Mesenchymal stem cell (in vitro differentiated cells and primary cell): ENCODE measurements at regions not wholly inside any gene's neighbourhood (a gene's known extent, or its start where the extent isn't known, plus 50 kb on each side); places are given as distances from the start of the nearest gene placed in this dataset.

Source experiments
- DNase-seq: peaks from one replicate; pipeline ENCODE4 v3.0.0-alpha.2; 2013
- H2AFZ ChIP-seq: one replicate; pipeline ENCODE4 v1.6.1; 2013; ENCODE audit warnings: low read depth, mild to moderate bottlenecking, control low read depth, inconsistent platforms, low read length, moderate library complexity
- H2AK5ac ChIP-seq: 2 replicates; pipeline ENCODE4 v1.6.1; 2013; ENCODE audit warnings: low read length, moderate library complexity, mild to moderate bottlenecking, inconsistent platforms; ENCODE audit not compliant: severe bottlenecking
- H2BK120ac ChIP-seq: one replicate; pipeline ENCODE4 v1.6.1; 2013; ENCODE audit warnings: low read depth, mild to moderate bottlenecking, inconsistent platforms, low read length, moderate library complexity
- H2BK12ac ChIP-seq, 2 experiments: one replicate each; pipeline ENCODE4 v1.6.1; 2013; ENCODE audit warnings: inconsistent platforms in 2 of 2, low read length in 2 of 2, mild to moderate bottlenecking in 2 of 2, moderate library complexity in 2 of 2, control low read depth in 1 of 2
- H2BK15ac ChIP-seq: one replicate; pipeline ENCODE4 v1.6.1; 2013; ENCODE audit warnings: mild to moderate bottlenecking, low read depth, inconsistent platforms; ENCODE audit not compliant: poor library complexity, severe bottlenecking
- H2BK5ac ChIP-seq: 2 replicates; pipeline ENCODE4 v1.6.1; 2013; ENCODE audit warnings: low read depth, mild to moderate bottlenecking, low read length, control low read depth, inconsistent platforms; ENCODE audit not compliant: poor library complexity, severe bottlenecking
- H3K14ac ChIP-seq, 2 experiments: one replicate each; pipeline ENCODE4 v1.6.1; 2013; ENCODE audit warnings: inconsistent platforms in 2 of 2, low read length in 2 of 2, control low read depth in 1 of 2, mild to moderate bottlenecking in 1 of 2, moderate library complexity in 1 of 2
- H3K18ac ChIP-seq, 2 experiments: one replicate each; pipeline ENCODE4 v1.6.1; 2013; ENCODE audit warnings: inconsistent platforms in 2 of 2, low read length in 2 of 2, control low read depth in 1 of 2, low read depth in 1 of 2, mild to moderate bottlenecking in 1 of 2
- H3K23ac ChIP-seq, 2 experiments: one replicate each; pipeline ENCODE4 v1.6.1; 2013; ENCODE audit warnings: inconsistent platforms in 2 of 2, low read length in 2 of 2, mild to moderate bottlenecking in 2 of 2, moderate library complexity in 2 of 2, control low read depth in 1 of 2
- H3K27ac ChIP-seq: 2 replicates; pipeline ENCODE4 v1.5.1; 2013; ENCODE audit warnings: mild to moderate bottlenecking, moderate library complexity, low read length, control low read depth, inconsistent platforms; ENCODE audit not compliant: poor library complexity, severe bottlenecking
- H3K27me3 ChIP-seq, 2 experiments: 2 replicates each; pipeline versions ENCODE4 v1.6.1 to v1.7.0; 2013; ENCODE audit warnings: low read length in 2 of 2, mild to moderate bottlenecking in 2 of 2, moderate library complexity in 2 of 2, control low read depth in 1 of 2, inconsistent platforms in 1 of 2; ENCODE audit not compliant: control insufficient read depth in 1 of 2, insufficient read depth in 1 of 2
- H3K36me3 ChIP-seq, 2 experiments: 2 replicates each; pipeline versions ENCODE4 v1.6.1 to v1.7.0; 2013; ENCODE audit warnings: low read length in 2 of 2, control low read depth in 1 of 2, inconsistent platforms in 1 of 2, low read depth in 1 of 2, mild to moderate bottlenecking in 1 of 2; ENCODE audit not compliant: insufficient read depth in 2 of 2, control insufficient read depth in 1 of 2
- H3K4ac ChIP-seq, 2 experiments: one replicate each; pipeline ENCODE4 v1.6.1; 2013; ENCODE audit warnings: inconsistent platforms in 2 of 2, low read length in 2 of 2, mild to moderate bottlenecking in 2 of 2, moderate library complexity in 2 of 2, control low read depth in 1 of 2, low read depth in 1 of 2
- H3K4me1 ChIP-seq: 2 replicates; pipeline ENCODE4 v1.6.1; 2013; ENCODE audit warnings: low read depth, low read length, control low read depth; ENCODE audit not compliant: control insufficient read depth, insufficient read depth
- H3K4me2 ChIP-seq: 2 replicates; pipeline ENCODE4 v1.6.1; 2013; ENCODE audit warnings: low read length, mild to moderate bottlenecking, inconsistent platforms; ENCODE audit not compliant: poor library complexity, severe bottlenecking
- H3K4me3 ChIP-seq, 2 experiments: 2 replicates each; pipeline versions ENCODE4 v1.5.1 to v1.7.0; 2013; ENCODE audit warnings: low read length in 2 of 2, mild to moderate bottlenecking in 2 of 2, control low read depth in 1 of 2, low read depth in 1 of 2; ENCODE audit not compliant: insufficient read depth in 1 of 2
- H3K79me1 ChIP-seq: replicated peaks from 2 replicates; pipeline ENCODE4 v1.6.1; 2013; ENCODE audit warnings: mild to moderate bottlenecking, control low read depth, low read length, inconsistent platforms; ENCODE audit not compliant: poor library complexity, severe bottlenecking
- H3K9ac ChIP-seq: 2 replicates; pipeline ENCODE4 v1.7.0; 2013; ENCODE audit warnings: mild to moderate bottlenecking, low read length, moderate library complexity
- H3K9me3 ChIP-seq: 2 replicates; pipeline ENCODE4 v1.7.0; 2013; ENCODE audit warnings: mild to moderate bottlenecking, low read length; ENCODE audit not compliant: control insufficient read depth
- H4K8ac ChIP-seq: one replicate; pipeline ENCODE4 v1.6.1; 2013; ENCODE audit warnings: inconsistent platforms, mild to moderate bottlenecking, low read length, moderate library complexity
- H4K91ac ChIP-seq: one replicate; pipeline ENCODE4 v1.6.1; 2013; ENCODE audit warnings: mild to moderate bottlenecking, low read length, inconsistent platforms
- WGBS: methylation state at CpG from one replicate; pipeline ENCODE4 v1.1.7; 2013; ENCODE audit warnings: mixed read lengths; 5-methylcytosine and 5-hydroxymethylcytosine counted together

GRCh38 chr3:177321819-177322218 lies 124.5 kb upstream of the TBL1XR1 start:
- Histone ChIP-seq H3K9me3 (no peaks in the 10 kb centered on the region), H2AFZ (no peak overlapping the region), H3K27me3 (no peaks in the 10 kb centered on the region), H2BK12ac (no peak overlapping the region), H3K18ac (no peak overlapping the region), H4K91ac (no peak overlapping the region), H3K4me2 (no peak overlapping the region), H3K79me1 (no peaks in the 10 kb centered on the region), H3K4me1 (no peaks in the 10 kb centered on the region), H4K8ac (no peak overlapping the region), H2BK5ac (no peak overlapping the region), H3K4ac (no peak overlapping the region), H2BK120ac (no peak overlapping the region), H2AK5ac (no peak overlapping the region), H3K9ac (no peak overlapping the region), H3K27ac (no peak overlapping the region), H2BK15ac (no peak overlapping the region), H3K4me3 (no peak overlapping the region), H3K36me3 (no peaks in the 10 kb centered on the region), H3K14ac (no peak overlapping the region), H3K23ac (no peak overlapping the region)
- DNase-seq = no peak
- WGBS = 89% methylated on average over 1 of the region's 6 CpGs

- no peak for DNase-seq
- H3K4me3 ChIP-seq = no peak overlapping the region
- no peak overlapping the region for H4K8ac ChIP-seq
- no peak overlapping the region for H3K9ac ChIP-seq
- H3K36me3 ChIP-seq = no peaks in the 10 kb centered on the region
- no peak overlapping the region for H3K4me2 ChIP-seq
- no peak overlapping the region for H2BK5ac ChIP-seq
- H3K27me3 ChIP-seq = no peaks in the 10 kb centered on the region
- H3K23ac ChIP-seq = no peak overlapping the region
- H3K18ac ChIP-seq = no peak overlapping the region
- H2BK120ac ChIP-seq = no peak overlapping the region
- H2AK5ac ChIP-seq = no peak overlapping the region
- H3K79me1 ChIP-seq = no peaks in the 10 kb centered on the region
- no peaks in the 10 kb centered on the region for H3K4me1 ChIP-seq
- H3K27ac ChIP-seq = no peak overlapping the region
- H3K4ac ChIP-seq = no peak overlapping the region
- no peak overlapping the region for H2BK15ac ChIP-seq
- H2BK12ac ChIP-seq = no peak overlapping the region
- H3K14ac ChIP-seq = no peak overlapping the region
- WGBS = 97% methylated on average over 8 of the region's 10 CpGs
- no peak overlapping the region for H4K91ac ChIP-seq
- H2AFZ ChIP-seq = no peak overlapping the region
- H3K9me3 ChIP-seq = no peaks in the 10 kb centered on the region
Measured at GRCh38 chr3:177322881-177323280, 125.6 kb upstream of the TBL1XR1 start.

GRCh38 chr3:177329854-177330253 lies 132.6 kb upstream of the TBL1XR1 start:
- H3K4me2 ChIP-seq = no peak overlapping the region
- no peak overlapping the region for H4K91ac ChIP-seq
- no peak overlapping the region for H4K8ac ChIP-seq
- no peaks in the 10 kb centered on the region for H3K36me3 ChIP-seq
- no peak overlapping the region for H3K14ac ChIP-seq
- no peak overlapping the region for H3K27ac ChIP-seq
- no peaks in the 10 kb centered on the region for H3K4me1 ChIP-seq
- no peaks in the 10 kb centered on the region for H3K9me3 ChIP-seq
- no peak overlapping the region for H2BK15ac ChIP-seq
- H3K23ac ChIP-seq = no peak overlapping the region
- H2BK5ac ChIP-seq = no peak overlapping the region
- H2AK5ac ChIP-seq = no peak overlapping the region
- no peaks in the 10 kb centered on the region for H3K79me1 ChIP-seq
- H2AFZ ChIP-seq = no peak overlapping the region
- H3K9ac ChIP-seq = no peak overlapping the region
- no peak overlapping the region for H3K4me3 ChIP-seq
- no peak overlapping the region for H2BK12ac ChIP-seq
- no peak overlapping the region for H2BK120ac ChIP-seq
- no peaks in the 10 kb centered on the region for H3K27me3 ChIP-seq
- DNase-seq = no peak
- no peak overlapping the region for H3K4ac ChIP-seq
- no peak overlapping the region for H3K18ac ChIP-seq
- 96% methylated on average over 3 of the region's 3 CpGs for WGBS

- Histone ChIP-seq H3K4me2 (no peak overlapping the region), H3K18ac (no peak overlapping the region), H4K8ac (no peak overlapping the region)
Measured at GRCh38 chr3:177330779-177331178, 133.5 kb upstream of the TBL1XR1 start.

More at GRCh38 chr3:177330779-177331178, 133.5 kb upstream of the TBL1XR1 start:
- no peak overlapping the region for H2BK120ac ChIP-seq
- H2BK12ac ChIP-seq = no peak overlapping the region
- H3K79me1 ChIP-seq = no peaks in the 10 kb centered on the region
- H3K36me3 ChIP-seq = no peaks in the 10 kb centered on the region
- H3K9me3 ChIP-seq = no peaks in the 10 kb centered on the region
- H2BK15ac ChIP-seq = no peak overlapping the region
- peak overlapping the region; percentile 37 for H3K9ac ChIP-seq
- no peak overlapping the region for H2AFZ ChIP-seq
- H2AK5ac ChIP-seq = no peak overlapping the region
- no peak overlapping the region for H3K23ac ChIP-seq
- H3K14ac ChIP-seq = no peak overlapping the region
- H3K4me3 ChIP-seq = peak overlapping the region in 1 of 2 experiments; percentile 39
- no peak overlapping the region for H3K27ac ChIP-seq
- no peak for DNase-seq
- H3K4me1 ChIP-seq = no peaks in the 10 kb centered on the region
- no peak overlapping the region for H2BK5ac ChIP-seq
- no peak overlapping the region for H3K4ac ChIP-seq
- H3K27me3 ChIP-seq = no peaks in the 10 kb centered on the region
- no peak overlapping the region for H4K91ac ChIP-seq
- WGBS = 86% methylated on average over 3 of the region's 6 CpGs
